T-helper 22 cell (primary cell): ENCODE measurements at regions not wholly inside any gene's neighbourhood (a gene's known extent, or its start where the extent isn't known, plus 50 kb on each side); places are given as distances from the start of the nearest gene placed in this dataset.

Source experiments
- DNase-seq: peaks from one replicate; pipeline ENCODE4 v3.0.0-alpha.2; 2020; ENCODE audit warnings: low read depth

DNA sequence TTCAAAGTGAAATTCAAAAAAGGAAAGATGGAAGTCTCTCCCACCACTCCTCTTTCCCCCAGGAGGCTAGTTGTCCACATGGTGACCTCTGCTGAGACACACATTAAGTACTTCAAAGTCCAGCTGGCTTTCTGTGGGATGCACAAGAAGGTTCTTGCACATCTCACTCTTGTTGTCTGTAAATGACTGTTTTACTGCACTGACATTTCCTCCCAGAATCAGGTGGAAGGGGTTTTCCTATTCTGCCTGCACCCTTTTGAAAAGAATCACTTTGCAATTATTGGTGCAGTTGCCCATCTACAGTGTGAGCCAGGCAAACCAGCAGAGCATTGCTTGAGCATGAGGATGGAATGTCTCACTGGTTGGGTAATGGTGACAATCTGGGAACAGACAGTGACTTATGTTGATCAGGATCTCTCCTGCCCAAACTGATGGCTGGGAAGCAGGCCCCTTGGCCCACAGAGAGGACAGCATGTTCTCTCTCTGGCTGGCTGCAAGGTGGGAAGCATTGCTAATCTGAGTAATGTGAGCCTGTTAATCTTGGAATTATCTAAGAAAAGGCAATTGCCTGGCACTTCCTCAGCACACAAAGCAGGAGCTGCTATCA lies 347.7 kb upstream of the SATB1 start:
- no peak for DNase-seq

DNA sequence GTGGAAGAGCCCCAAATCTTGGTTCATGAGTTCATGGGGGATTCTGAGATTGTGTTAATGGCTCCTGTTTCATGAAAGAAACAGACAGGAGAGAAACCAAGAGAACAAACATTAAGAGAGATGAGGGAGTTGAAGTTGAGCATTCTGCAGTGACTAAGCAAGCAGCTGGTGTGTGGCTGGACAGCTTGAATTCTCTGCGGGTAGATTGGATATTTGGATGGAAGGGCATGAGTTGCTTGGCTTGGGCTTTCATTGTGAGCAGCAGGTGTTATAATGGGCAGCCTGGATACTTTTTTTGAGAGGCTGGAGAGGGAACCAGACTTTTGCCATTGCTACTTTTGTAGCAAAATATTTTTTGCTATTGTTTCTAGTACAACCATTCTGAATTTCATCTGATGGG lies 346.8 kb upstream of the SATB1 start:
- DNase-seq = no peak

DNA sequence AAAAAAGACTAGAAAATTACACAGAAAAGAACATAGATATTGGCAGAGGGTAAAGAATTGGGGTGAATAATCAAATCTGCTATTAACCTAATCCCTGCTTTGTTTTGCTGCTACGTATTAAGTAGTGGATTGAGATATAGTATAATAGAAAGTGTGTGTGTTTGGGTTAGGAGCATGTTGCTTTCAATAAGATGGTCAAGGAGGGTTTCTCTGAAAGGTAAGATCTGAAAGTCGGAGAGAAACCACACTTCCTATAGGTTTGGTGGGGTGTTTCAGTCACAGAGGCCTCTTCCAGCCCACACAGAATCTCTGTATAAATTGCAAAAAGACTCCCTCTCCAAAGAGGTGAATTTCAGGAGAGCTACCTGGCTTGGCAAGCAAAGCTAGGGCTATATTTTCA lies 345.7 kb upstream of the SATB1 start:
- DNase-seq = no peak

DNA sequence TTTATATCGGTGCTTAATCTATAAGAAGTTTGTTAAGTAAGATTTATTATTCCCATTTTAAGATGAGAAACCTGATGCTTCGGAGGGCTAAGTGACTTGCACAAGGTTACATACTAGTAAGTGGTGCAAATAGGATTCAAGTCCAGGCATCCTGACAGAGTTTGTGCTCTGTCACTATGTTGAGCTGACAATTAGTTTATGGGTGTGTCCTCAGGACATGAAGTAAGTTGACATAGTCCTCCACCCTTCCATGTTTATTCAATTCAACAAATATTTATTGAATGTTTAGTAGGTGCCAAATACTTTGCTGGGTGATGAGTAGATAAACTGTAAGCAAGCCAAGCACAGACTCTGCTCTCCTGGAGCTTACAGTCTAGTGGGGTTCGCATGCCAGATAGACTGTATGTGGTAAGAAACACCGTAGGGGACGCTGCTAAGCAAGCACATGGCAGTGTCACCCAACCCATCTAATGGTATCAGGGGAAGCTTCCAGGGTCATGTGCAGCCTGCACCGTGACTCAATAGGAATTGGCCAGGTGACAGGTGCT lies 342.7 kb upstream of the SATB1 start:
- no peak for DNase-seq

DNA sequence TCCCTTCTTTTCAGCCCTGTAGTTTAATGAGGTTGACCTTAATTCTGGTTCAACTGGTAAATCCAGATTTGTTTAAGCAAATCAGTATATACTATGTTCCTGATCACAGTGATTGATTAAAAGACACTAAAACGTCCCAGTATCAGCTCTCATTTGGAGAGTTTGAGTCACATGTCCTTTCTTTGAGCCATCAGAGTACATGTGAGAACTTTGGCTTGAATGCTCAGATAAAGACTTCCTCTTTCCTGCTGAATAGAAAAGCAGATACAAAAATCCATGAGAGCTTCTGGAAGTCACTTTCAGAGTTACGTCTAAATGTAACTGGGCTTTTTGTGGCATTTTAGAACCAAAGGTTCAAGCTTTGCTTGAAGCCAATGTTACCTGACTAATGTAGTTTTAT lies 341.8 kb upstream of the SATB1 start:
- no peak for DNase-seq

DNA sequence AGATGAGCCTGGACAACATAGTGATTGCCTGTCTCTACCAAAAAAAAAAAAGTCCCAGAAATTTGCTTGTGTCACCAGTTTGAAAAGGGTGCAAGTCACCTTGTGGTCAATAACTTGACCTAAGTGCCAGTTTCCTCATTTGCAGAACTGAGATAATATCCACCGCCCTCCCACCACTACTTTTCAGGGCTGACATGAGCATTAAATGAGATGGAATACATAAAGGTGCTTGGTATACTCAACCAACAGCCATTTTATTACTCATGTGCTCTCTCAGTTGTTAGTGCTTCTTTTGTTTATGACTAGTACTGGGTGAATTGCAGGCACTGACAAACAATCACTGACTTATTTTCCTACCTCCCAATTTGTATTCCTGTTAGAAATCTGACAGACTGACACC lies 340.5 kb upstream of the SATB1 start:
- no peak for DNase-seq

DNA sequence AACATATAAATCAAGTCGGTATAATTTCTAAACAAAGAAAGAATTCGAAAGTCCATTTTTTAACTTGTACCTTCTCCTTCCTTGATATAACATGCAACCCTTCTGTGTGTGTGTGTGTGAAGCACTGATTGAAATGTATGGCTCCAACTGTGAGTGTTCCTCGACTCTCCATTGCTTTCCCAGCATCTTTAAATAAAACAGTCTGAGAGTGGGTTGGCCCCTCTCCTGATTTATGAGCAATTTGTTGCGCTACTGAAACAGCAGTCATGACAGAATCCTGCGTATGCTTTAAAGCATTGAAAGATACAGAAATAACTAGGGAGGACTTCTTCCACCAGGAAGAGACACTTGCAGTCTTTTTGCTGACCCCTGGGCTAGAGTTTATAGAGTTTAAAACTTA lies 340.0 kb upstream of the SATB1 start:
- no peak for DNase-seq

DNA sequence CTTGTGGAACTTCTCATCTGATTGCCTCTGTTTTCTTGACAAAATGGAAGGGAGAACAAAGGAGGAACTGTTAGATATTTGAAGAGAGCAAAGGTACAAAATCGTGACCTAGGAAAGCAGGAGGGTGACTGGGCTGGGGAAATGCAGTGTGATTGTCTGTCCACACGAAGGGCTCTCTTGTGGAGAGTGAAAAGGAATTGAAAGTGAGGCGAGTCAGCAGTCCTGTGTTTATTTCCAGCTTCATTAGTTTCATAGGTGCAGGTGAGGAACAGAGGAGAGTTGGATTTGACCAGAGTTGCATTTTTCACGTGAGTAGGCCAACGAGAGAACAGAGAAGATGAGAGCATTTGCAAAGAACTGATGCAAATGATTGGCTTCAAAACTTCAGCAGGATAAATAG lies 336.4 kb upstream of the SATB1 start:
- no peak for DNase-seq

DNA sequence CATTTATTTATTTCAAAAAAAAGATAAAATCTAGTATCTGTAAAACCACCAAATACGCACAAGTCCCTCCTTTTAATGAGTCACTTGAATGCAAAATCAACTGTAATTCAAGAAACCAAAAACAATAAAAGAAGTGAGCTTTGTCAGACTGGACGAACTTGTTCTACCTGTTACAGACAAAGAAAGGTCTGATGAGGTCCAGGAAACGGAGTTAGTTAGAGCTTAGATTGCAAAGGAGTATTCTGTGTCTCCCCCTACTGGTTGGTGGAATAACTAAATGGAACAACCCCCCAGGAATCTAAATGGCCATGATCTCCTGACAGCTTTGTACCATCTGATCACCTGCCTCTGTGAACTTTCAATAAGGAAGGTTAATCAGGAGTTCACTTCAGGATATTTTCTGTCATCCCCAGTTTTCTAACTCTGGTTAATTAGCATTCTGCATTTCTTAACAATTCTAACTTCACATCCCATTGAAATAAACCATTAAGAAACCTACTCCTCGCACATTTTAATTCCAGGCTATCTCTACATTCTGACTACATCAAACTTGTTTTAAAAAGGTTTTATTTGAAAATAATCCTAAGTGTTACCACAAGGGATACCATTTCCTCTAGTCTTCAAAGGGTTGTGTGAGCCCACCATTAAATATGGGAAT lies 333.0 kb upstream of the SATB1 start:
- peak; percentile 7 for DNase-seq

DNA sequence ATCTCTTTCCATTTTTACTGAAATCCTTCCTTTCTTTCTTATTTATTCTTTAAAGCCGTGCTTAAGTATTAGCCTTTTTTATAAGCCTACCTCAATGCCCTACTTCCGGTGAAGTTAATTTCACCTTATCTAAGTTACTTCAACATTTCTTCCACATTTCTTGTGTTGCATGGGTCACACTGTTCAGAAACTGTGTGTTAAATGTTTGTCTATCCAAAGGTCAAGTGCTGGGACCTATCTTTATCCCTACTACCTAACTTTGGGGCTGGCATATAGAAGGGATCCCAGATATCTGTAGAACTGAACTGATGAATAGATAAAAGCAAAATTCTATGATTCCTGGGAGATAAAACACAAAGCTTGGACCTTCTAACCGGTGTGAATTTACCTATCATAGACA lies 332.3 kb upstream of the SATB1 start:
- DNase-seq = no peak

DNA sequence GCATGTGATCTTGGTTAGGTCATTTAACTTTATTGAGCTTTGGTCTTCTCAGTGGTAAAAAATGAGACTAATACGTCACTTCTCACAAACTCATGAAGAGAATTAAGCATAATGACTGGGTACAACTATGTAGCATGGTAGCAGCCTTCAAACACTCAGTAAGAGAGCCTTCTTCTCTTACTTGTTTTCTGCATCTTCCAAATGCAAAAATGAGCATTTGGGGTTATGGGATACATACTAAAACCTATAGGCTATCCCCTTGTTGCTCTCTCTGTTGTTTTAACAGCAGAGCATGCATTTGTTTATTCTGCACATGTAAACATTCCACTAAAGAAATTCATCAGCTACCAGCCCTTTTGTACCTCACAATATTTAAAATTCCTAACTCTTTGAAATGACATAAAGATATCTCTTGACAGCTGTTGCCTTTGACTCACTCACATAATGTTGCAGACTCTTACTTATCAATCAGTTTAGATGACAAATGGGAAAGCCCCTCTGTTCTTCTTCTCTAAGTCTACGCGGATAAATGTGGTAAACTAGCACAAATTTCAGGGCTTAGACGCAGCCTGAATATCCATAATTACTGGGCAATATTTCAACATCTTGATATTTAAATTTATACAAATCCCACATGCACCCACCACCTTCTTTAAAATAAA lies 327.3 kb upstream of the SATB1 start:
- DNase-seq = no peak

DNA sequence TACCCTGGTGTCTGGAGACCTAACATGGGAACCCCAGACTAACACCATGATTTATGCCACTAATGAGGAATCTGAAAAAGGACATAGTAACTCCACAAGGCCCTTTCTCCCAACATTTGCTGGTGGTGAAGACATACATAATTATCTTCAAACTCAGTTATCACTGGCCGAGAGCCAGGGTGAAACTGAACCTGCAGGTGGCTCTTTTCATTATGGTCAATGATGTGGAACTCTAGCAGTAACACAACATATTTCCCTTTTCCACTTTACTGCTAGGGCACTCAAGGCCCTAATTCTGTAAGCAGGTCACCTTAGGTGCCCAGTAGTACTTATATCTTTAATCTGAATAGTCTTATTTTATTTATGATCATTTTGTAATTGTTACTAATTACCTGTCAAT lies 326.4 kb upstream of the SATB1 start:
- DNase-seq = no peak

DNA sequence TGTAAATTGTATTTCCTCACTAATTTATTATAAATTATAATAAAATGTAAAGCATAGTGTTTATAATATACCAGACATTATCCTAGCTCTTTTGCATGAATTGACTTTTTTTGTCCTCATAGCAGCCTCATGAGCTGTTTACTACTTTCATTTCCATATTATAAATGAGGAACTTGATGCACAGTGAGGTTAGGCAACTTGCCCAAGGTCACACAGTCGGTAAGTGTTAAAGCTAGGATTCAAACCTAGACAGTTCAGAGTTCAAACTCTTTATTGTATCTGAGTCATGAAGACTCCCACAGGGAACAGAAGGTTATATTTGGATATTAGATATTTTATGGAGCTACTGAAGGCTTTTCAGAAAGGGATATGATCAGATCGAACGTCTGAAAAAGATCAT lies 322.2 kb upstream of the SATB1 start:
- no peak for DNase-seq

DNA sequence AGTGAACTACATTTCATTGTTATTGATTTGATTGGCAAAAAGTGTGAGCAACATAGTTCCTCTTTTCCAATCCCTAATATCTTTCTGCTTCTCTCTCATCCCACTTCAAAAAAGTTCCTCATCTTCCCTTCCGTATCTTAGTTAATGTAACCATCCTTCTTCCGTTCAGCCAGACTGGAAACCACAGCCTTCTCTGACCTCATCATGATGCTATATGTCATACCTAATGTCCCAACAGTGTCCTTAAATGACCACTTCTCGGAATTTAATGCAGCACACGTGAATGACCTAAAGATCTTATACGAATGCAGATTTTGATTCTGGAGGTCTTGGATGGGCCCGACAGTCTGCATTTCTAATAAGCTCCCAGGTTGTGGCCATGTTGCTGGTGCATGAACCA lies 320.3 kb upstream of the SATB1 start:
- no peak for DNase-seq

DNA sequence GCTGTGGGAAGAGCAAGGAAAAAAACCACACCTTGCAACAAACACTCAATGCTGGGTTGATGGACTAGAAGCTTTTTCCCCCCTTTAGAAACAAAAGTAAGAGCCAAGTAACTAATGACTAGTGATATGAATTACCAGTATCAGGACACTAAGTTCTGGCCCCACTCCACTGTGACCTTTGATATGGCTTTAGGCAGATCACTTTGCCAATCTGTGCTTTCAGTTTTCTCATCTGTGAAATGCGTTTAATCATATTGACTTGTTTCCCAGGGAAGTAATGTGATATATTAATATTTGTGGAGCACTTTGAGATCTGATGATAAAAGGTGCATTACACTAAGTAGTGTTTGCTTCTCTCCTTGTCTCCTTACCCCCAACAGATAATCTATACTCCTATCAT lies 319.3 kb upstream of the SATB1 start:
- no peak for DNase-seq

DNA sequence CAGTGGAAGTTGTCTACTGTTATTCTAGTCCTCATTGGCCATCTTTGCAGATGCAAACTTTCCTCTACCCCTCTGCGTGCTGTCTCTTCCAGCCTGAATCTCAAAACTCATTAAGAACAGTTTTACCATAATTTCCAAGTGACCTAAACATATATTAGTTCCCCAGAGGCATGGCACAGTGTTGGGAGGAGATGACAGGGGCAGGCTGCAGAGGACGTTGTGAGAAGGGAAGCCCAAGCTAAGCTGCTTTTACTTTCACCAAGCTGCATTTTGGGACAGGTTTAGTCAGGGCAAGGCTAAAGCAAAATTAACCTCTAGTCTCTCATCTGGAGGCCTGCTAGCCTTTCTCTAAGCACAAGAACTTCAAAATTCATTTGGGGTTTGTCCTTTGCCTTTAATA lies 318.6 kb upstream of the SATB1 start:
- DNase-seq = no peak

DNA sequence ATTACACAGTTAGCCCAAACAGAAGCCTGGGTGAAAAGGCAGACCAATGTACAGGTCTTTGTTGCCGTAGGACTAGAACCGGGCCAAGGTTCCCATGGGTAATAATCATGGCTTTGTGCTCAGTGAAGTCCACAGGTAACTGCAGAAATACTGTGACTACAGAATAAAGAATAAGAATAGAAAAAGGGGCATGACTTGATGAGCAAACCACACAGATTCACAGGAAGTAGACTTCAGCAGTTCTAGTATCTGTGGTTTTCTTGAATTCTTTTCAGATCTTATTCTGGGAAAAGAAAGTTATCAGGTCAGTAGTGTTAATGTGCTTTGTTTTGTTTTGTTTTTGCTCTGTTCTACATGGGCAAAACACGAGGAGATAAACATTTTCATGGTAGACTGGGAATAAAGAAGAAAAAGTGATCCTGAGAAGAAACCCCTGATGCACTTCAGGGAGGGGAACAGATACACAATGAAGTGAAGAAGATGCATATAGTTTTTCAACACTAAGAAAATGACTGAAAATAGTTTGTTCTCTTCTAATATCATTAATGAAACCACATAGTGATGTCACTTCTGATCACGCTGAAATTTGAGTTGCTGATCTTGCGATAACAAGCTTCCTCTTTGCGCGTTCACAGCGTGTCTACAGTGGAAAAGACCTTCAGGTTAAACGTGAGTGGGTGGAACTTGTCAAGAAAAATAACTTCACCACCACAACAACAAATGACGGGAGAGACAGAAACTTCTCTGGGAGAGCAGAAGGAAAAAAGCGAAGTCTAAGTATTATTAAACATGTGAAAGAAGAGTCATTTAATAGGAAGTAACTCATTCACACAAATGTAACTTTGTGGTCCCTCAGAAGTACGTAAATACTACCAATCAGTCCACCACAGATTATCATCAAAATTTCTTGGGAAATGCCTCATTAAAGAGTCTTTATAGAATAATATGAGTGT lies 315.8 kb upstream of the SATB1 start:
- DNase-seq = peak; percentile 65

DNA sequence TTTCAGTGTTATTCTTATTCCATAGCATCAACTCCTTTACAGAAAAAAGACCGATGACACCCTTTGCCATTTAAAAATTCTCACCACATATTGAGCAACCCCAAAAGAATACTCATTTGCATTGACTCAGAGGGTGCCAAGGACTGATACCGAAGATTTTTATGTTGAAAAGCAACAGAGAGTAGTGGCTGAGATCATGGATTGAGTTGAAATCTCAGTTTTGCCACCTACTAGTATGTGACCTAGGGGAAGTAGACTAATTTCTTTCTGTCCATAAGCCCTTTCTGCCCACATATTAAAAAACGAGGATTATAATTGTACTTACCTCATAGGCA lies 313.9 kb upstream of the SATB1 start:
- no peak for DNase-seq

DNA sequence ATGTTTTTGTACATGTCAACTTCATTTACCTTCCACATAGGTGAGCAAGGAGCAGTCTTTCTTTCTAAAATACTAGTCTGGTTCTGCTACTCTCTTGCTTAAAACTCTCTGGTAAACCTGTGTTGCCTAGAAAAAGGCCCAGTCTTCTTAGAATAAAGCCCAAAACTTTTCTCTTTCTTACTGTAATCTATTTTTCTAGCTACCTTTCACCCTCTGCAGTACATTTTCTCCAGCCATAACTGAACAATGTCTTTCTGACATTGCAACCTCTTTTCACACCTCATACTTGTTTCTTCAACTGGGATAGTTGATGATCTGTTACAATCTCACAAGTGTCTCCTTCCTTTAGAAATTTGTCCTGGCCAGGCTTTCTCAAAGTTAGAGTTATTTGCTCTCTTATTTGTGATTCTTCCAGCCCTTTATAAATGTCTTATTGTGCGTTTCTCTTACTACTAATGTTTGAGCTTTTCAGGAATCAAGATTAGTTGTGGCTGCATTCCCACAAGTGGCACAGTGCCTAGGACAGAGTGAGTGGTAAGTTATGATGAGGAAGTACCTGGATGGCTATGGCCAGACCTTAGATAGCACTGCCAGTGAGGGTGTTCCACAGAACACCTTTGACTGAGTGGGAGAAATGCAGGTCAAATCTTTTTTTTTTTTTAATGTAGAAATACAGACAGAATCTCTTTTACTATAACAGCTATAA lies 313.4 kb upstream of the SATB1 start:
- no peak for DNase-seq

DNA sequence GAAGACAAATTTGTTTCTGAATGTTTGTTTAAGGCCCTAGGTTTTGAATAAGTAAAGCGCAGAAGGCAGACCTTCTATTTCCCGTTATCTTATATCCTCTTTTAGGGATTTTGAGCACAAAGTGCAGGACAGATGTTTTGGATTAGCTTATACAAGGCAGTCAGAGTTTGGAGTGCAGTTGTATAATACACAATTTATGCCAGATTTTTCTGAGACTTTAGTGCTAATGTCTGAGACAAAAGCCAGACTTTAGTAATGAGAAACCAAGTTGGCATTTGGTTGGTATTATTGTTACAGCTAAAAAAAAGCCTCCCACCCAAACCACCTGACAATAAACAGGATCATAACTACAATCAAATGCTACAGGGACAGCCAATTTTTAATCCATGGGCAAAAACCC lies 309.9 kb upstream of the SATB1 start:
- no peak for DNase-seq

DNA sequence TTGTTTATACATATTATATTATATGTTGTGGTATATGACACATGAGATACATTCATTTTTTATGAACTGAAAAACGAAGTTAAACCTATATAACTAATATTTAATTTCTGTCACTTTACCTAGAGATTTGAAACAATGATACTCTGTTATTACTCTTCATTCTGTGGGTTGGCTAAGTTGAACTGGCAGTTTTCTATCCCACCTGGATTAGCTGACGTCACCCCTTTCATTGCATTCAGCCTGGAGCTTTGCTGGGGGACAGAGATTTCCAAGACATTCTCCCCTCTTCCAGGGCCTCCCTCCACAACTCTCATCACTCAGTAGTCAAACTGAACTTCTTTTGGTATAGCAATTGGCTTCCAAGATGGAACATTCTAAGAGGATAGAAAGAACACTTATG lies 309.2 kb upstream of the SATB1 start:
- no peak for DNase-seq

DNA sequence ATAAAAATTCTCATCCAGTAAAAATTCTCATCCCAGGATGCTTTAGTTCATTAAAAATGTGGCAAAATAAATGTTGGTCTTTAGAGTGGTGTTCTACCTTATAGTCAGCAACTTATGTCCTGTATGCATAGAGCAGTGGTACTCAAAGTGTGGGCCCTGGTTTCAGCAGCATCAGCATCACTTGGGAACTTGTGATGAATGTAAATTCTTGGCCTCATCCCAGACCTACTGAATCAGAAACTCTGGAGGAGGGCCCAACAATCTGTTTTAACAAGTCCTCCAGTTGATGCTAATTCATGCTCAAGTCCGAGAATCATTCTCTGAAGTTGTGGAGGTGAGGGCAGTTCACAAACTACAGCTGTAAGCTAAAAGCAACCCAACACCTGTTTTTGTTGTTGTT lies 307.3 kb upstream of the SATB1 start:
- no peak for DNase-seq
